Hepatocyte (in vitro differentiated cells): ENCODE measurements at regions not wholly inside any gene's neighbourhood (a gene's known extent, or its start where the extent isn't known, plus 50 kb on each side); places are given as distances from the start of the nearest gene placed in this dataset.

Source experiments
- CTCF ChIP-seq: fragments of 200-600 bp; sonication (generic); IDR thresholded peaks from 2 replicates; pipeline ENCODE4 v1.5.1; 2016; ENCODE audit warnings: antibody characterized with exemption, mild to moderate bottlenecking; ENCODE audit not compliant: poor library complexity
- EZH2 ChIP-seq: fragments of 200-600 bp; sonication (generic); IDR thresholded peaks from 2 replicates; pipeline ENCODE4 v1.6.1; 2016; ENCODE audit warnings: antibody characterized with exemption, mild to moderate bottlenecking, borderline replicate concordance
- EZH2phosphoT487 ChIP-seq: fragments of 200-600 bp; sonication (generic); IDR thresholded peaks from one replicate; pipeline ENCODE4 v1.6.1; 2018; ENCODE audit warnings: antibody characterized with exemption, mild to moderate bottlenecking, low read depth, moderate library complexity; ENCODE audit not compliant: unreplicated experiment, severe bottlenecking

GRCh38 chr3:67808906-67809305 lies 154.5 kb upstream of the SUCLG2 start:
- TF ChIP-seq CTCF (no peak), EZH2 (no peak), EZH2phosphoT487 (no peak)
